GM12891 (cell line): ENCODE measurements at regions not wholly inside any gene's neighbourhood (a gene's known extent, or its start where the extent isn't known, plus 50 kb on each side); places are given as distances from the start of the nearest gene placed in this dataset.
"Not testable (repeated sequence)": the region's sequence is repeated elsewhere in the genome, so short reads cannot be mapped to it uniquely, and the experiment has no call there.

Source experiments
- DNase-seq: peaks from one replicate; pipeline ENCODE4 v3.0.0; 2011; ENCODE audit warnings: low spot score; ENCODE audit not compliant: insufficient read length
- FAIRE-seq: peaks from 2 replicates; lab custom pipeline; 2011; peaks lifted over from hg19 to GRCh38; lab: Jason Lieb, UNC
- PAX5 ChIP-seq: IDR thresholded peaks from 2 replicates; pipeline ENCODE4 v1.6.1; 2011; ENCODE audit warnings: low read length, moderate library complexity, mild to moderate bottlenecking; ENCODE audit not compliant: insufficient read depth, severe bottlenecking
- POLR2A ChIP-seq: IDR thresholded peaks from 2 replicates; pipeline ENCODE4 v1.6.1; 2011; ENCODE audit warnings: low read depth, low read length, control low read depth
- POLR2AphosphoS5 ChIP-seq: IDR thresholded peaks from 2 replicates; pipeline ENCODE4 v1.6.1; 2011; ENCODE audit warnings: low read depth, low read length, control low read depth
- POU2F2 ChIP-seq: IDR thresholded peaks from 2 replicates; pipeline ENCODE4 v1.6.1; 2011; ENCODE audit warnings: low read depth, mild to moderate bottlenecking, control low read depth, low read length, moderate library complexity
- SPI1 ChIP-seq: IDR thresholded peaks from 2 replicates; pipeline ENCODE4 v1.6.1; 2011; ENCODE audit warnings: low read depth, low read length, control low read depth
- TAF1 ChIP-seq: IDR thresholded peaks from 2 replicates; pipeline ENCODE4 v1.6.1; 2011; ENCODE audit warnings: low read depth, low read length, control low read depth

- no peak for TF ChIP-seq POLR2A
- no peak for TF ChIP-seq PAX5
- no peak for TF ChIP-seq TAF1
- no peak for TF ChIP-seq POLR2AphosphoS5
- no peak for TF ChIP-seq SPI1
- no peak for TF ChIP-seq POU2F2
- FAIRE-seq (no peak), DNase-seq (no peak)
Measured at GRCh38 chr21:27321791-27322190, 354.9 kb upstream of the ADAMTS5 start.

GRCh38 chr21:27320868-27321267 is 354.0 kb upstream of the ADAMTS5 start:
- DNase-seq: no peak
- TF ChIP-seq SPI1 (no peak), POLR2A (no peak), POLR2AphosphoS5 (no peak), TAF1 (no peak), PAX5 (no peak), POU2F2 (no peak)
- no peak for FAIRE-seq

- not testable (repeated sequence) for FAIRE-seq, DNase-seq
Measured at GRCh38 chr21:27317601-27318000, 350.7 kb upstream of the ADAMTS5 start.

- TF ChIP-seq SPI1 (no peak), POLR2A (no peak), PAX5 (no peak), POU2F2 (no peak), POLR2AphosphoS5 (no peak), TAF1 (no peak)
- DNase-seq (no peak), FAIRE-seq (no peak)
Measured at GRCh38 chr21:27315373-27315772, 348.5 kb upstream of the ADAMTS5 start.

- TF ChIP-seq POLR2AphosphoS5 (no peak), SPI1 (no peak), TAF1 (no peak), POU2F2 (no peak), PAX5 (no peak), POLR2A (no peak)
- FAIRE-seq (no peak), DNase-seq (no peak)
Measured at GRCh38 chr21:27314131-27314530, 347.2 kb upstream of the ADAMTS5 start.

- FAIRE-seq (no peak), DNase-seq (no peak)
- TF ChIP-seq TAF1: no peak
- TF ChIP-seq SPI1: no peak
- no peak for TF ChIP-seq POU2F2
Measured at GRCh38 chr21:27306791-27307775, 340.2 kb upstream of the ADAMTS5 start.

- no peak for DNase-seq
Measured at GRCh38 chr21:27306206-27306605, 339.3 kb upstream of the ADAMTS5 start.

GRCh38 chr21:27301220-27301619 is 334.3 kb upstream of the ADAMTS5 start:
- no peak for TF ChIP-seq POU2F2
- FAIRE-seq (no peak), DNase-seq (no peak)

More at GRCh38 chr21:27306206-27306605, 339.3 kb upstream of the ADAMTS5 start:
- no peak for TF ChIP-seq POLR2A
- TF ChIP-seq TAF1: no peak
- no peak for FAIRE-seq

- TF ChIP-seq SPI1 (no peak), POLR2AphosphoS5 (no peak), TAF1 (no peak), POU2F2 (no peak), PAX5 (no peak), POLR2A (no peak)
- no peak for DNase-seq
- FAIRE-seq: no peak
Measured at GRCh38 chr21:27300770-27301169, 333.9 kb upstream of the ADAMTS5 start.

- DNase-seq (no peak), FAIRE-seq (no peak)
- TF ChIP-seq SPI1: no peak
- no peak for TF ChIP-seq POLR2A
- no peak for TF ChIP-seq TAF1
- TF ChIP-seq POLR2AphosphoS5: no peak
- TF ChIP-seq PAX5: no peak
- TF ChIP-seq POU2F2: no peak
Measured at GRCh38 chr21:27298465-27298864, 331.6 kb upstream of the ADAMTS5 start.
